Endothelial cell (in vitro differentiated cells): ENCODE measurements at regions not wholly inside any gene's neighbourhood (a gene's known extent, or its start where the extent isn't known, plus 50 kb on each side); places are given as distances from the start of the nearest gene placed in this dataset.

ENCODE experiments used
- DNase-seq: peaks from one replicate; pipeline ENCODE4 v3.0.0; 2021; ENCODE audit warnings: low spot score
- H3K27ac Mint-ChIP-seq: one replicate; pipeline ENCODE4 v1.8.0; 2021; ENCODE audit warnings: mixed read lengths, inconsistent platforms; ENCODE audit not compliant: unreplicated experiment
- H3K27me3 Mint-ChIP-seq: one replicate; pipeline ENCODE4 v1.8.0; 2021; ENCODE audit warnings: mild to moderate bottlenecking, moderate library complexity, mixed read lengths, inconsistent platforms; ENCODE audit not compliant: unreplicated experiment
- H3K36me3 Mint-ChIP-seq: one replicate; pipeline ENCODE4 v1.8.0; 2021; ENCODE audit warnings: mild to moderate bottlenecking, low read depth, mixed read lengths, inconsistent platforms; ENCODE audit not compliant: unreplicated experiment
- H3K4me1 Mint-ChIP-seq: one replicate; pipeline ENCODE4 v1.8.0; 2021; ENCODE audit warnings: mild to moderate bottlenecking, mixed read lengths, inconsistent platforms; ENCODE audit not compliant: unreplicated experiment
- H3K4me3 Mint-ChIP-seq: one replicate; pipeline ENCODE4 v1.8.0; 2021; ENCODE audit warnings: mild to moderate bottlenecking, mixed read lengths, inconsistent platforms; ENCODE audit not compliant: unreplicated experiment
- H3K9me3 Mint-ChIP-seq: one replicate; pipeline ENCODE4 v1.8.0; 2021; ENCODE audit warnings: mixed read lengths, inconsistent platforms; ENCODE audit not compliant: unreplicated experiment
- CTCF ChIP-seq: fragments of 200-600 bp; sonication (generic); IDR thresholded peaks from one replicate; pipeline ENCODE4 v1.5.0; 2021; ENCODE audit warnings: antibody characterized with exemption; ENCODE audit not compliant: unreplicated experiment

- H3K27me3 Mint-ChIP-seq = no peaks in the 10 kb centered on the region
- H3K4me1 Mint-ChIP-seq = peaks cover 4% of the 10 kb centered on the region
- no peak for DNase-seq
- H3K36me3 Mint-ChIP-seq = no peaks in the 10 kb centered on the region
- no peak overlapping the region for H3K27ac Mint-ChIP-seq
- H3K9me3 Mint-ChIP-seq = no peaks in the 10 kb centered on the region
- no peak overlapping the region for H3K4me3 Mint-ChIP-seq
- TF ChIP-seq CTCF = no peak
Measured at GRCh38 chr6:71665931-71666330, 220.4 kb upstream of the RIMS1 start.

GRCh38 chr6:71672876-71673275 is 213.5 kb upstream of the RIMS1 start:
- no peaks in the 10 kb centered on the region for H3K4me1 Mint-ChIP-seq
- no peak for DNase-seq
- H3K27ac Mint-ChIP-seq = no peak overlapping the region
- H3K27me3 Mint-ChIP-seq = peaks cover 2% of the 10 kb centered on the region
- no peak for TF ChIP-seq CTCF
- no peak overlapping the region for H3K4me3 Mint-ChIP-seq
- no peaks in the 10 kb centered on the region for H3K9me3 Mint-ChIP-seq
- no peaks in the 10 kb centered on the region for H3K36me3 Mint-ChIP-seq

GRCh38 chr6:71675386-71675785 is 211.0 kb upstream of the RIMS1 start:
- H3K4me1 Mint-ChIP-seq = no peaks in the 10 kb centered on the region
- peaks cover 2% of the 10 kb centered on the region for H3K27me3 Mint-ChIP-seq
- no peaks in the 10 kb centered on the region for H3K9me3 Mint-ChIP-seq
- H3K27ac Mint-ChIP-seq = no peak overlapping the region
- no peak for DNase-seq
- H3K4me3 Mint-ChIP-seq = no peak overlapping the region
- no peak for TF ChIP-seq CTCF
- H3K36me3 Mint-ChIP-seq = no peaks in the 10 kb centered on the region

- H3K36me3 Mint-ChIP-seq = no peaks in the 10 kb centered on the region
- no peak for DNase-seq
- peaks cover 2% of the 10 kb centered on the region for H3K27me3 Mint-ChIP-seq
- no peak overlapping the region for H3K4me3 Mint-ChIP-seq
- H3K27ac Mint-ChIP-seq = no peak overlapping the region
- no peaks in the 10 kb centered on the region for H3K4me1 Mint-ChIP-seq
- no peak for TF ChIP-seq CTCF
- no peaks in the 10 kb centered on the region for H3K9me3 Mint-ChIP-seq
Measured at GRCh38 chr6:71676298-71676697, 210.1 kb upstream of the RIMS1 start.

GRCh38 chr6:71678091-71678490 is 208.3 kb upstream of the RIMS1 start:
- no peak overlapping the region for H3K4me3 Mint-ChIP-seq
- H3K36me3 Mint-ChIP-seq = no peaks in the 10 kb centered on the region
- H3K27ac Mint-ChIP-seq = no peak overlapping the region
- no peak for TF ChIP-seq CTCF
- H3K9me3 Mint-ChIP-seq = no peaks in the 10 kb centered on the region
- DNase-seq = no peak
- H3K27me3 Mint-ChIP-seq = peaks cover 2% of the 10 kb centered on the region
- no peaks in the 10 kb centered on the region for H3K4me1 Mint-ChIP-seq
